NB4 (cell line): ENCODE measurements at regions not wholly inside any gene's neighbourhood (a gene's known extent, or its start where the extent isn't known, plus 50 kb on each side); places are given as distances from the start of the nearest gene placed in this dataset.

Experiments used
- POLR2A ChIP-seq: IDR thresholded peaks from 2 replicates; pipeline ENCODE4 v1.6.1; 2011; ENCODE audit warnings: mild to moderate bottlenecking; ENCODE audit not compliant: insufficient read length; ENCODE audit errors: extremely low read depth
- TF ChIP-seq, protein P1 (sequence below): IDR thresholded peaks from one replicate; pipeline ENCODE4 v1.5.1; 2012; ENCODE audit warnings: low read depth, low read length

DNA sequence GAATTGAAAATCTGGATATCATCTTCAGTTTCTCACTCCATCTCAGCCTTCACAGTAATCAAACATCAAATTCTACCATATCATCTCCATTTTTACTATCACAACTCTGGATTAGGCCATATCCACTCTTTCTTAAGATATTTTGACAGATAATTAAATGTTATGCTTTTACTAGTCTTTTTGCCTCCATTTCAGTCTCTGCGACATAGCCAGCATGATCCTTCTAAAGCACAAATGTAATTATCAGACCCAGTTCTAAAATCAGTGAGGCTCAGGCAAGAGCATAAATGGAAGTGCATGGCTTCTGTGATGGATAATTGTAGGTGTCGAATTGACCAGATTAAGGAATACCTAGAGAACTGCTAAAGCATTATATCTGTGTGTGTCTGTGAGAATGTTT, 307.7 kb downstream of the PCDH20 start:
- TF ChIP-seq, protein P1, sequence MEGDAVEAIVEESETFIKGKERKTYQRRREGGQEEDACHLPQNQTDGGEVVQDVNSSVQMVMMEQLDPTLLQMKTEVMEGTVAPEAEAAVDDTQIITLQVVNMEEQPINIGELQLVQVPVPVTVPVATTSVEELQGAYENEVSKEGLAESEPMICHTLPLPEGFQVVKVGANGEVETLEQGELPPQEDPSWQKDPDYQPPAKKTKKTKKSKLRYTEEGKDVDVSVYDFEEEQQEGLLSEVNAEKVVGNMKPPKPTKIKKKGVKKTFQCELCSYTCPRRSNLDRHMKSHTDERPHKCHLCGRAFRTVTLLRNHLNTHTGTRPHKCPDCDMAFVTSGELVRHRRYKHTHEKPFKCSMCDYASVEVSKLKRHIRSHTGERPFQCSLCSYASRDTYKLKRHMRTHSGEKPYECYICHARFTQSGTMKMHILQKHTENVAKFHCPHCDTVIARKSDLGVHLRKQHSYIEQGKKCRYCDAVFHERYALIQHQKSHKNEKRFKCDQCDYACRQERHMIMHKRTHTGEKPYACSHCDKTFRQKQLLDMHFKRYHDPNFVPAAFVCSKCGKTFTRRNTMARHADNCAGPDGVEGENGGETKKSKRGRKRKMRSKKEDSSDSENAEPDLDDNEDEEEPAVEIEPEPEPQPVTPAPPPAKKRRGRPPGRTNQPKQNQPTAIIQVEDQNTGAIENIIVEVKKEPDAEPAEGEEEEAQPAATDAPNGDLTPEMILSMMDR: no peak
- no peak for TF ChIP-seq POLR2A
